ENCODE measurements at regions not wholly inside any gene's neighbourhood (a gene's known extent, or its start where the extent isn't known, plus 50 kb on each side); places are given as distances from the start of the nearest gene placed in this dataset.

DNA sequence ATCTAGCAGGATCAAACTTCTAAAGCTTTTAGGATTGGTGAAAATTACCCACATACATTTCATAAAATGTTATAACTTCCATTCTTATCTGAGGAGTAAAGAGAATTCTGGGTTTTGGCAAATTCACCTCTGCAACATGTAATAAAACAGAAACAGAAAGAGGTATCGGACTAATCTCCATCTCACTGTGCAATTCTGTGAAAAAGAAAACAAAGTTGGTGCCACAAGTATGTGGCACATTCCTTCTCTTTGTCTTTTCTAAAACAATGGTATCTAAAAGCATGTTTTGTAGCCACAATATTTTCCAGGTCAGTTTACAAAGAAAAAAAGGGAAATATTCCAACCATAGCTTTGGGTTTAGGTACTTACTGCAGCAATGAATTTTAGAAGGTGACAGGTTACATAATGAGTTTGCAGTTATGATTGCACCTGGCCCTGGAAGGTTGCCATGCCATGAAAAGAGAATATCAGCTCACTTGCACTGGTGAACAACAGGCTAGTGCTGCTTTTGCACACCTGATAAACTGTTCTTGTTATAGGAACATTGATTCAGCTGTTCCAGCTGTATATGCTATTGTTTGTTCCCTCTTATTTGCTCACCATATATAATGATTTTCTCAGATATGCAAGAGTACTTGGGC is 491.3 kb upstream of the MEF2C start:
- no peak for DNase-seq (ENCODE audit: low spot score)
- Histone ChIP-seq H3K4me1 (ENCODE audit: insufficient read depth, low read length, poor library complexity, severe bottlenecking) (no peaks in the 10 kb centered on the region), H3K9me3 (ENCODE audit: low read length) (no peaks in the 10 kb centered on the region), H3K4me2 (ENCODE audit: low read length) (no peak overlapping the region), H2AFZ (ENCODE audit: low read length) (no peak overlapping the region), H3K36me3 (ENCODE audit: insufficient read depth, low read length) (no peaks in the 10 kb centered on the region), H4K20me1 (ENCODE audit: insufficient read depth, low read length) (no peaks in the 10 kb centered on the region), H3K4me3 (ENCODE audit: low read depth, low read length, poor library complexity, severe bottlenecking) (no peak overlapping the region), H3K9me2 (ENCODE audit: insufficient read depth, low read length) (no peaks in the 10 kb centered on the region), H3K79me2 (ENCODE audit: insufficient read depth, low read depth, low read length) (no peaks in the 10 kb centered on the region), H3K27ac (ENCODE audit: low read depth, low read length, poor library complexity, severe bottlenecking) (no peak overlapping the region)
- no peak for TF ChIP-seq EZH2phosphoT487 (IDR thresholded peaks at IDR 0.05; ENCODE audit: borderline replicate concordance, low read depth, low read length)
- ChIA-PET CTCF (ENCODE audit: unreplicated experiment) (no interaction called here), POLR2A (interaction anchor here (0.6 to 0.8 kb wide), 3 partner anchors 15 to 1587 kb away, joined by 3 read pairs; no protein-coding TSS in a partner anchor)
- intact Hi-C loops (cut with micrococcal nuclease; ENCODE audit: unreplicated experiment): no loop called here
- no TSS peak for BruUV-seq (replicated peaks)

- Histone ChIP-seq H3K4me1 (ENCODE audit: insufficient read depth, low read length, poor library complexity, severe bottlenecking) (no peaks in the 10 kb centered on the region), H3K27ac (ENCODE audit: low read depth, low read length, poor library complexity, severe bottlenecking) (no peak overlapping the region), H3K9me2 (ENCODE audit: insufficient read depth, low read length) (no peaks in the 10 kb centered on the region), H3K9me3 (ENCODE audit: low read length) (no peaks in the 10 kb centered on the region), H3K79me2 (ENCODE audit: insufficient read depth, low read depth, low read length) (no peaks in the 10 kb centered on the region), H3K36me3 (ENCODE audit: insufficient read depth, low read length) (no peaks in the 10 kb centered on the region), H3K4me3 (ENCODE audit: low read depth, low read length, poor library complexity, severe bottlenecking) (no peak overlapping the region), H4K20me1 (ENCODE audit: insufficient read depth, low read length) (no peaks in the 10 kb centered on the region), H3K4me2 (ENCODE audit: low read length) (no peak overlapping the region), H2AFZ (ENCODE audit: low read length) (no peak overlapping the region)
- intact Hi-C loops (cut with micrococcal nuclease; ENCODE audit: unreplicated experiment): no loop called here
- ChIA-PET POLR2A (no interaction called here), CTCF (ENCODE audit: unreplicated experiment) (no interaction called here)
- DNase-seq (ENCODE audit: low spot score): no peak
- BruUV-seq (replicated peaks): no TSS peak
- TF ChIP-seq EZH2phosphoT487 (IDR thresholded peaks at IDR 0.05; ENCODE audit: borderline replicate concordance, low read depth, low read length): no peak
These were observed 489.2 kb upstream of the MEF2C start for GRCh38 chr5:89372176-89372575.

GRCh38 chr5:89371646-89372045 is 488.7 kb upstream of the MEF2C start:
- Histone ChIP-seq H3K36me3 (ENCODE audit: insufficient read depth, low read length) (no peaks in the 10 kb centered on the region), H3K9me2 (ENCODE audit: insufficient read depth, low read length) (no peaks in the 10 kb centered on the region), H3K4me3 (ENCODE audit: low read depth, low read length, poor library complexity, severe bottlenecking) (no peak overlapping the region), H4K20me1 (ENCODE audit: insufficient read depth, low read length) (no peaks in the 10 kb centered on the region), H3K79me2 (ENCODE audit: insufficient read depth, low read depth, low read length) (no peaks in the 10 kb centered on the region), H3K4me2 (ENCODE audit: low read length) (no peak overlapping the region), H3K4me1 (ENCODE audit: insufficient read depth, low read length, poor library complexity, severe bottlenecking) (no peaks in the 10 kb centered on the region), H2AFZ (ENCODE audit: low read length) (no peak overlapping the region), H3K27ac (ENCODE audit: low read depth, low read length, poor library complexity, severe bottlenecking) (no peak overlapping the region), H3K9me3 (ENCODE audit: low read length) (no peaks in the 10 kb centered on the region)
- no peak for DNase-seq (ENCODE audit: low spot score)
- POLR2A ChIA-PET: interaction anchor here (0.7 kb wide), 1 partner anchor 34 kb away, joined by 3 read pairs; no protein-coding TSS in a partner anchor
- intact Hi-C loops (cut with micrococcal nuclease; ENCODE audit: unreplicated experiment): no loop called here
- no TSS peak for BruUV-seq (replicated peaks)
- no peak for TF ChIP-seq EZH2phosphoT487 (IDR thresholded peaks at IDR 0.05; ENCODE audit: borderline replicate concordance, low read depth, low read length)
- TF ChIP-seq, protein P1, sequence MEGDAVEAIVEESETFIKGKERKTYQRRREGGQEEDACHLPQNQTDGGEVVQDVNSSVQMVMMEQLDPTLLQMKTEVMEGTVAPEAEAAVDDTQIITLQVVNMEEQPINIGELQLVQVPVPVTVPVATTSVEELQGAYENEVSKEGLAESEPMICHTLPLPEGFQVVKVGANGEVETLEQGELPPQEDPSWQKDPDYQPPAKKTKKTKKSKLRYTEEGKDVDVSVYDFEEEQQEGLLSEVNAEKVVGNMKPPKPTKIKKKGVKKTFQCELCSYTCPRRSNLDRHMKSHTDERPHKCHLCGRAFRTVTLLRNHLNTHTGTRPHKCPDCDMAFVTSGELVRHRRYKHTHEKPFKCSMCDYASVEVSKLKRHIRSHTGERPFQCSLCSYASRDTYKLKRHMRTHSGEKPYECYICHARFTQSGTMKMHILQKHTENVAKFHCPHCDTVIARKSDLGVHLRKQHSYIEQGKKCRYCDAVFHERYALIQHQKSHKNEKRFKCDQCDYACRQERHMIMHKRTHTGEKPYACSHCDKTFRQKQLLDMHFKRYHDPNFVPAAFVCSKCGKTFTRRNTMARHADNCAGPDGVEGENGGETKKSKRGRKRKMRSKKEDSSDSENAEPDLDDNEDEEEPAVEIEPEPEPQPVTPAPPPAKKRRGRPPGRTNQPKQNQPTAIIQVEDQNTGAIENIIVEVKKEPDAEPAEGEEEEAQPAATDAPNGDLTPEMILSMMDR (conservative IDR thresholded peaks at IDR 0.05; ENCODE audit: low read length): no peak
- CTCF ChIA-PET (ENCODE audit: unreplicated experiment): no interaction called here

Data from OCI-LY7 (cell line).